Adrenal gland (tissue), 9 donors: ENCODE measurements at regions not wholly inside any gene's neighbourhood (a gene's known extent, or its start where the extent isn't known, plus 50 kb on each side); places are given as distances from the start of the nearest gene placed in this dataset.

Experiments
- DNase-seq, 7 donors: peaks; one replicate each; pipeline ENCODE4 v3.0.0-alpha.2; 2019 to 2020
- H3K27ac ChIP-seq, 5 donors: fragments of 200-600 bp; sonication (generic) in 4 of 5; 1 replicate in 3 of 5; 2 replicates in 2 of 5; pipeline versions ENCODE4 v1.5.1 to v1.8.0; 2016 to 2020; ENCODE audit warnings: mild to moderate bottlenecking in 1 of 5
- H3K27me3 ChIP-seq: fragments of 200-600 bp; 2 replicates; pipeline ENCODE4 v1.8.0; 2021
- H3K36me3 ChIP-seq, 2 donors: fragments of 200-600 bp; replicated peaks in 1 of 2; 1 replicate in 1 of 2; 2 replicates in 1 of 2; pipeline versions ENCODE4 v1.5.1 to v1.8.0; 2018 to 2022
- H3K4me1 ChIP-seq, 2 donors: fragments of 200-600 bp; replicated peaks in 1 of 2; 1 replicate in 1 of 2; 2 replicates in 1 of 2; pipeline versions ENCODE4 v1.5.1 to v1.8.0; 2018 to 2021
- H3K4me3 ChIP-seq, 4 donors: fragments of 200-600 bp; sonication (generic) in 3 of 4; one replicate each; pipeline ENCODE4 v1.5.1; 2016 to 2018
- H3K9me3 ChIP-seq, 3 donors: fragments of 200-600 bp; sonication (generic) in 1 of 3; replicated peaks in 1 of 3; 1 replicate in 2 of 3; 2 replicates in 1 of 3; pipeline versions ENCODE4 v1.5.1 to v1.8.0; 2016 to 2021
- CTCF ChIP-seq, 6 experiments: fragments of 450-650 bp in 4 of 6; fragments of 200-600 bp in 2 of 6; sonication (generic) in 1 of 6; IDR thresholded peaks; 1 replicate in 5 of 6; 2 replicates in 1 of 6; pipeline versions ENCODE4 v1.5.1 to v1.8.0; 2016 to 2021; ENCODE audit warnings: antibody characterized with exemption in 6 of 6, mild to moderate bottlenecking in 2 of 6, moderate library complexity in 1 of 6
- POLR2A ChIP-seq, 2 donors: fragments of 450-650 bp; IDR thresholded peaks; one replicate each; pipeline ENCODE4 v1.6.1; 2017; ENCODE audit warnings: antibody characterized with exemption in 2 of 2, mild to moderate bottlenecking in 2 of 2, moderate library complexity in 1 of 2
- WGBS, 4 donors: extraction: QIAGEN DNeasy Blood & Tissue Kit in 2 of 4; methylation state at CpG; one replicate each; pipeline versions ENCODE4 v1.1.5 to v1.1.7; 2013 to 2017; 5-methylcytosine and 5-hydroxymethylcytosine counted together
- intact Hi-C, 2 donors: fragments of 100-400 bp; cut with DNase I; formaldehyde crosslinking; loops; one replicate each; pipeline versions ENCODE4 v1.14.1 to v1.15.0; 2022 to 2023
- donor health status: healthy with polysubstance abuse.
- donor health status: Bipolar disorder and iron deficiency.
- donor health status: DM: yes; HTN: yes; CAD: no.
- donor health status: DM: no; HTN: no; CAD: no.
- donor health status: DM: no; HTN: no; CAD: no.

GRCh38 chr5:103402851-103403250 lies 144.3 kb downstream of the MACIR start:
- Histone ChIP-seq H3K27me3 (no peaks in the 10 kb centered on the region), H3K27ac (no peak overlapping the region), H3K36me3 (no peaks in the 10 kb centered on the region), H3K4me3 (no peak overlapping the region), H3K4me1 (no peaks in the 10 kb centered on the region), H3K9me3 (no peaks in the 10 kb centered on the region)
- intact Hi-C loops, result no loop called here
- WGBS, 4 donors, result 63 to 73% (median 64%) methylated on average over 4 of the region's 4 CpGs
- no peak for DNase-seq
- no peak for TF ChIP-seq CTCF (IDR thresholded peaks at IDR 0.05)
- no peak for TF ChIP-seq POLR2A (IDR thresholded peaks at IDR 0.05)

DNA sequence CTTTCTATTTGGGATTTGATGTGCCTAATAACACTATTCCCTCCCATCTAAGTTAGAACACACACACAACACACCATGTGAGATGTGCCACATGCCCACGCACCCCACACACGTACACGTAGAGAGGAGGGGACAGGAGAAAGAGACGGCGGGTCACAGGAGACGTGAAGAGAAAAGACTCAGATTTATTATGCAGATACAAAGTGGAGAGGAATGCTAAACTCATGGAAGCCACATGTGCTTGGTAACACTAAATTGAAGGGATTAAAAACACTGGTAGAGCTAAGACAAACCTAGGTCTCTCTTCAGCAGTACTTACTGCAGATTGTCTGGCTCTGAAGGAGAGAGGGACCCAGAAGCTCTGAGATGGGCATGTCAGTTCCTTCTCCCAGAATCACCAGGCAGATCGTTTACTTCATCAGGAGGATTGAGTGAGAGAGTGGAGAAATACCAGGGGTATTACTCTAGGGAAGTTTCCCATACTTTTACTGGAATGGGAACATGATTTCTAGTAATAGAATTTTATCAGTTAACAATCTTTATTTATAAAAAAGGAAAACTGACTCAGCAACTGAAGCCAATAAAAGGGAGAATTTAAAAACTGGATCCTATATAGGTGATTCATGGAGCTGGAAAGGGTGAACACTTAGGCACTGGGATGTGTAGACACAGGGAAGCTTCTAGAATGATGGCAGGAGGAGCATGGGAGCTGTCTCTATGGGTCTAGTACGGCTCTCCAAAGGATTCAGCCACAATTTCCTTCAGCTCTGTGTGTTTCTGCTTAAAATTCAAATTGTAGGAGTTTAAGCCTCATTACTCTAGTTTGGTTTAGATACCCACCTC lies 139.4 kb downstream of the MACIR start:
- WGBS, 4 donors, result 86 to 90% (median 89%) methylated on average over 8 of the region's 8 CpGs
- Histone ChIP-seq H3K27me3 (no peaks in the 10 kb centered on the region), H3K36me3 (no peaks in the 10 kb centered on the region), H3K4me3 (no peak overlapping the region), H3K4me1 (peaks cover 8 to 9% of the 10 kb centered on the region in 2 donors), H3K27ac (no peak overlapping the region), H3K9me3 (no peaks in the 10 kb centered on the region)
- no peak for DNase-seq
- intact Hi-C loops, result no loop called here
- no peak for TF ChIP-seq POLR2A (IDR thresholded peaks at IDR 0.05)
- TF ChIP-seq CTCF (IDR thresholded peaks at IDR 0.05), result no peak

- H3K4me3 ChIP-seq, result no peak overlapping the region
- H3K36me3 ChIP-seq, result no peaks in the 10 kb centered on the region
- no peak overlapping the region for H3K27ac ChIP-seq
- intact Hi-C loops, result no loop called here
- H3K27me3 ChIP-seq, result no peaks in the 10 kb centered on the region
- no peaks in the 10 kb centered on the region for H3K9me3 ChIP-seq
- peaks cover 13 to 14% of the 10 kb centered on the region in 2 donors for H3K4me1 ChIP-seq
- DNase-seq, result no peak
- 62 to 77% (median 70%) methylated on average over 2 of the region's 2 CpGs for WGBS, 4 donors
- no peak for TF ChIP-seq CTCF (IDR thresholded peaks at IDR 0.05)
- no peak for TF ChIP-seq POLR2A (IDR thresholded peaks at IDR 0.05)
These were observed 136.1 kb downstream of the MACIR start for GRCh38 chr5:103394676-103395075.

- no peak overlapping the region for H3K4me3 ChIP-seq
- no peaks in the 10 kb centered on the region for H3K27me3 ChIP-seq
- no peaks in the 10 kb centered on the region for H3K9me3 ChIP-seq
- H3K4me1 ChIP-seq, result peaks cover 14 to 22% of the 10 kb centered on the region in 2 donors
- peak overlapping the region in 4 of 5 donors; percentile 29 to 64 (median 38) for H3K27ac ChIP-seq
- H3K36me3 ChIP-seq, result no peaks in the 10 kb centered on the region
- 14 to 22% (median 19%) methylated on average over 4 of the region's 4 CpGs for WGBS, 4 donors
- DNase-seq, result peak in 6 of 7 donors; percentile 39 to 74 (median 61)
- TF ChIP-seq POLR2A (IDR thresholded peaks at IDR 0.05) (no peak), CTCF (IDR thresholded peaks at IDR 0.05) (peak in 3 of 6 experiments; percentile 21 to 55 (median 48))
- intact Hi-C loops, result no loop called here
These were observed 134.7 kb downstream of the MACIR start for GRCh38 chr5:103393101-103393754.
